ENCODE measurements at regions not wholly inside any gene's neighbourhood (a gene's known extent, or its start where the extent isn't known, plus 50 kb on each side); places are given as distances from the start of the nearest gene placed in this dataset.

DNA sequence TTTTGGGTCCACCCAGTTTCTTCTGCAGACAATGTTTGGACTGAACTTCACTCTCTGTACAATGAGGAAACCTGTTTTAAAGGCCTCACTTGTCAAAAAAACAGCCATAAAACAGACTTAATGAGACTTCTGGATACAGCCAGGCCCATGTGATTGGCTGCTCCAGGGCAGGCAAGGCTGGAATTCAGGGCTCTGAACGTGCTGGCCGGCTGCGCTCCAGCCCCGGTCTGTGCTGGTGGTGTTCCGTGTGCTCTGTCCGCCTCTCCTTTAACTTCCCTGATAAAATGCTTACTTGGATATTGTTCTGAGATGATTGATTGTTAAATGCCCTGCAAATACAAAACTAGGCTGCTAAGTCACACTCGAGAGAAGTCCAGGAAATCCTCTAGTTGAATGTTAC is 131.2 kb upstream of the KLF4 start:
- FAIRE-seq = no peak

DNA sequence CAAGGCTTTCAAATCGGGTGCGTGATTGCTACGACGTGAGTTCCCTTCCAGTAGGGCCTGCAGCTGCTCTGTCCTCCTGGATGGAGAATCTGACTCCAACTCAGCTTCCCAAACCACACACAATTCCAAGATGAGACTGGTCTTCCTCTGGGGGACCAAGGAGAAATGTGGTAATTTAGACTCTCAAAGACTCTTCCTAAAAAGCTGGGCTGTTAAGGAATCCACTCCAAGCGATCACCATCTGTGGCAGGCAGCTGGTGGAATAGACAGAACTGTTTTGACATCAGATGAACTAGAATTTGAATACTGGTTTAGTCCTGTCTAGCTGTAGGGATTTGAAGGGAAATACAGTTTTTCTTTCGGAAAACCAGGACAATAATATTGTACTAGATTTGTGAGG is 130.7 kb upstream of the KLF4 start:
- FAIRE-seq = no peak

GRCh38 chr9:107615321-107615720 is 125.8 kb upstream of the KLF4 start:
- FAIRE-seq = no peak

DNA sequence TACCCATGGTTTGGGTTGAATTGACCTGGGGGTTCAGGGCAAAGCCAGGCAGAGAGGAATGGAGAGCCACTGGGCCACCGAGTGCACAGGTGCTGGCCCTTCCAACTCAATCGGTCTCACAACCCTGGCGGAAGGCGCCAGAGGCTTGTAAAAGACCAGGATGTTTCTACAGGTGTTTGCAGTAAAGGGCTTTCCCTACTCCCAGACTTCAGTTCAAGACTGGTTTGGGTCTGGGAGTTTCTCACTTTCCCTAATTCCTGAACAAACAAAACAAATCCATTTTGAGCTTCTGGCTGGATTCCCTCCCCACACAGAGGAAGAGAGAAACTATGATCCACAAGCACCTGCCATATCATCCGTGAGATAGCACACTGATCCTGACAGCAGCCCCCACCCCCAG is 125.2 kb upstream of the KLF4 start:
- FAIRE-seq = no peak

DNA sequence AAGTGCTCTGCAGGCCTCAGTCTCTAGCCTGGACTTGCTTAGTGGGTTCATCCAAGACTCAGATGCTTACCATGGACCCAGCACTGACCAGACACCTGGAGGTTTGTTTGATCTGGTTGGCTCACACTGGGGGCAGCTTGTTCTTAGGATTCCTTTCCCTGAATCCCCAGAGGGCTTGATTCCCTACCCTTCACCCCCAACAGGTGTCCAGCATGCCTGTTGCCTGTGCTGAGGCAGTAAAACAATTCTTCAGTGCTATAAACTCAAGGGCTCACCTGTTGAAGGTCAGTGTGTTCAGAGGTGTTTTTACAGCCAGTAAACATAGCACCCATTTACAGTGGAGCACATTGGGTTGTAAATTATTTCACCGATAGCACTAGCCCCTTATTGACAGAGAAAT is 123.8 kb upstream of the KLF4 start:
- FAIRE-seq = no peak

GRCh38 chr9:107612136-107612535 is 122.6 kb upstream of the KLF4 start:
- FAIRE-seq = no peak

DNA sequence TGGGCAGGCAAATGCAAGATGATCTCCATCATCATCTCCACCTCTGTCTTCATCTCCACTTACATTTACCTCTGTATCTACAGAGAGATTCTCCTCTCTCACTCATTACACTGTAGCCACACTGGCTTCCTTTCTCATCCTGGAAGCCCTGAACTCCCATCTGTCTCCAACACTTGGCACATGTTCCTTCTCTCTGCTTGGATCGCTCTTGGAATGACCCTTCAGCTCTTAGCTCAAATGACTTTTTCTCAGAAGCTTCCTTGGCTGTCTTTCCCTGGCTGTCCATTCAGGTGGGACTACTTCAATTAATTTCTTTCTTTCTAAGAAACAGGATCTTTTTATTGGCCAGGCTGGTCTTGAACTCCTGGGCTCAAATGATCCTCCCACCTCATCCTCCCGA is 120.0 kb upstream of the KLF4 start:
- FAIRE-seq = no peak

DNA sequence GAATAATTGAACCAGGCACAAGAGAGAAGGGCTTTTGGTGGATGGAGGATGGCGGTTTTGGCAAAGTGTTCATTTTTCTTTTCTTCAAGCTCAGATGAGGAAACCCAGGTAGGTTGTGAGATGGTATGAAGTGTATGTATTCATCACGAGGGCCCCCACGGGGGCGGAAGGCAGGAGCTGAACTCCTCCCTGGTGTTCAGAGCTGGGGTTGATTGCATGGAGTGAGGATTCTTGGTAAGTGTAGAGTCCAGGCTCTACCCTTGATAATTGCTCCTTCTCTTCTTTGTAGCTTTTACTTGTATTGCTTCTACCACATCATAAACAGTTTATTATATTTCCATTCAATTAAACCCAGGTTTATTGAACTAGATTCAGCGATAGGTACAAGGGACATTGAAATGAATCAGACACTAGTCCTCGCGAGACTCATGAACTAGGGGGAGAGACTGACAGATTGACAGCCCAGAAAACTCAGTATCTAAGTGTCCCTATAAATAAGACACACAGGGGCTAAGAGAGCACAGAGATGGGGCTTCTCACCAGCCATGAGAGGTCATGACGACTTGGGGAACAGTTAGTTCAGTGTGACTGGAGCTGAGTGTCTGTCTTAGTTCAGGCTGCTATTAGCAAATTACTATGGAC is 116.7 kb upstream of the KLF4 start:
- no peak for FAIRE-seq

GRCh38 chr9:107605041-107605440 is 115.5 kb upstream of the KLF4 start:
- FAIRE-seq = no peak

DNA sequence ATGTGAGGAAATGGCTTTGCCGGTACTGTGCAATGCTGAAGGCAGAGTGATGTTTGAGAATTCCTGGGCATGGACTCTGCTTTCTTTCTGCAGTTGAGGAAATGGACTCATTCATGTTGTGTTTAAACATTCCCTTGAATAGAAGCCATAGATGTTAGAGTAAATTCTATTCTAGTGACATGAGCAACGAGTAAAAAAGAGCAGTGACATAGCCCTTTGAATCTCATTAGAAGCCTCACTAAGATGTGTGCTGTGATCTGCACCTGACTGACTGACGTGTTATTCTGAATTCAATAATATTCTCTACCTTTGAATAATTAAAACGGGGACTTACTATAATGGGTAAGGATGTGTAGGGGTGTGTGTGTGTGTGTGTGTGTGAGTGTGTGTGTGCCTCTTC is 113.7 kb upstream of the KLF4 start:
- no peak for FAIRE-seq

- FAIRE-seq = no peak
These were observed 110.5 kb upstream of the KLF4 start for GRCh38 chr9:107600060-107600573.

- no peak for FAIRE-seq
These were observed 108.2 kb upstream of the KLF4 start for GRCh38 chr9:107597743-107598217.

DNA sequence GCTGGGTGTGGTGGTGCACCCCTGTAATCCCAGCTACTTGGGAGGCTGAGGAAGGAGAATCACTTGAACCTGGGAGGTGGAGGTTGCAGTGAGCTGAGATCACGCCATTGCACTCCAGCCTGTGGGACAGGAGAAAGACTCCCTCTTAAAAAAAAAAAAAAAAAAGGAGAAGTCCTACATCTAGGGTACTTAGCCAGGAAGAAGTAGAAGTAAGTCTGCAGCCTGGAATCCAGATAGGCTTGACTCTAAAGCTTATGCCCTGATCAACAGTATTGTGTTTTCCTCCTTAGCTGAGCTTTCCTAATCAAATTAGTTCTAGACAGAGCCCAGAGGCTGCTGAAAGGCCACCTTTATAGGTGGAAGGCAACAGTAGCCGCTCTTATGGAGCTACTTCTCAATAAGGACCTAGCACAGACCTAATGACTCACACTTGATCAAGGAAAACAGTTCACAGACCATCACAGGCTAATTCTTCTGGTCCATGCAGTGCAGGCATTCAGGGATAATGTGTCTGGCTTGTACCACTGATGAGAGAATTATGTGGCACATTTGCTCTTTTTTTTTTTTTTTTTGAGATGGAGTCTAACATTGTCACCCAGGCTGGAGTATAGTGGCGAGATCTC is 105.5 kb upstream of the KLF4 start:
- no peak for FAIRE-seq

- FAIRE-seq = no peak
These were observed 103.8 kb upstream of the KLF4 start for GRCh38 chr9:107593224-107593870.

- no peak for FAIRE-seq
These were observed 102.9 kb upstream of the KLF4 start for GRCh38 chr9:107592424-107592823.

GRCh38 chr9:107591781-107592180 is 102.2 kb upstream of the KLF4 start:
- FAIRE-seq = no peak

DNA sequence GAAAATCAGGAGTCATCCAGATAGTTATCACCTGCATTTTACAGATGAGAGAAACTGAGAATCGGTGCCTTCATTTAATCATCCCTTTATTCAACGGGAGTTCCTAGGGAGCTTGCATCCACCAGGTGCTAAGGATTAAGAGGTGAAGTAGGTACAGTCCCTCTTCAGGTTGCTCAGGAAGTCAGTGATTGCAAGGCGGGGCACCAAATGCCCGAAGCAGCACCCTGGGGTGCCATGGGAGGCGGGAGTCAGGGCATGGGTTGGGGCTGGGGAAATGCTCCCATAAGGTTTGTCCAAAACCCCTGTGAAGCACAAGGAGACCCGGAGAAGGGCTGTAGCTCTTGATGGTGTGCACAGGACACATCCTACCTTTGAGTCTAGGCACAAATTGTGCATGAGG is 98.8 kb upstream of the KLF4 start:
- FAIRE-seq = no peak

DNA sequence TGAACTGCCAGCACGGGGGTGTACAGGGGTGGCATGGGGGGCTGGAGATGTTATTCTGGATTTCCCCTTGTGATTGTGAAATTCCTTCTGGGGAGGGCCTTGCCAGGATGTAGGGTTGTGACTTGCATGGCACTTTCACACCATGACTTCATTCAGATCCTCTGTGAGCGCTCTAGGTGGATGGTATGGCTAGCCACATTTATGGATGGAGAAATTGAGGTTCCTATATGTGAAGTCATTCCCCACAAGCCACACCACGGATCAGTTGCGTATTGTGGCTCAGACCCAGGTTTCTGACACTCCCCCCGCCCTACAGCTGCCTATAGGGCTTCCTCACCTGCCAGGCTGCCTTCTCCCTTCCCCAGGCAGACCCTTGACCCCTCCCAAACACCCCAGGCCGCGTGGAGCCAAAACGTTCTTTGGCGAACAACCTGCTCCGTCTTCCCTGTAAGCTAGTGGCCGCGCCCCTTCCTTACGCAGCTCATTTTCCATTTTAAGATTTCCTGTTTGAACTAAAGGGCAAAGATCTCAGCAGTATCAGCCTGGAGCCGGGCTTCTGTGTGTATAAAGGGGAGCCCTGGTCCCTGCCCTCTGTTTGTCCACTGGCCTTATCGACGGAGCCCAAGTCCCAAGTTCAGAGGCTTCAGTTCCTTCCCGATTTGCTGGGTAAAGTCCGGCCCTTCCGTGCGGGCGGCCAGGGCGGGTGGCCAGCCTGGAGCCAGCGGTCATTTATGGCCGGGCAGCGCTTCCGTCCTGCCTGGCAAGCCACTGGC is 97.8 kb upstream of the KLF4 start:
- FAIRE-seq = no peak

- no peak for FAIRE-seq
These were observed 96.9 kb upstream of the KLF4 start for GRCh38 chr9:107586493-107586892.

GRCh38 chr9:107585465-107585864 is 95.9 kb upstream of the KLF4 start:
- FAIRE-seq = no peak

GRCh38 chr9:107584944-107585343 is 95.4 kb upstream of the KLF4 start:
- no peak for FAIRE-seq

- FAIRE-seq = no peak
These were observed 94.6 kb upstream of the KLF4 start for GRCh38 chr9:107584186-107584585.

GRCh38 chr9:107577140-107577776 is 87.7 kb upstream of the KLF4 start:
- no peak for FAIRE-seq

Measured in G401.6 (cell line).